AG04449 (cell line): ENCODE measurements at regions not wholly inside any gene's neighbourhood (a gene's known extent, or its start where the extent isn't known, plus 50 kb on each side); places are given as distances from the start of the nearest gene placed in this dataset.

Experiments used
- CTCF ChIA-PET: fragments of 350-600 bp; formaldehyde crosslinking; extraction: SDS; loops from one replicate; lab custom pipeline; 2021; ENCODE audit warnings: antibody characterized with exemption; lab: Yijun Ruan, JAX
- POLR2A ChIA-PET: fragments of 400-600, 350-600 bp; formaldehyde crosslinking; extraction: SDS; loops from one replicate; lab custom pipeline; 2020; ENCODE audit warnings: antibody characterized with exemption, inconsistent platforms; lab: Yijun Ruan, JAX
- DNase-seq: peaks from one replicate; pipeline ENCODE4 v3.0.0-alpha.2; 2010; ENCODE audit warnings: low read depth, low spot score
- H3K4me3 ChIP-seq: 2 replicates; pipeline ENCODE4 v1.5.1; 2011; ENCODE audit warnings: low read depth, mild to moderate bottlenecking, control low read depth, low read length
- TF ChIP-seq, protein P1 (sequence below): IDR thresholded peaks from one replicate; pipeline ENCODE4 v1.5.1; 2011; ENCODE audit warnings: mild to moderate bottlenecking, moderate library complexity, low read length, control low read depth, inconsistent platforms; ENCODE audit not compliant: insufficient read depth; ENCODE audit errors: missing control alignments

- ChIA-PET CTCF (interaction anchor here (5.6 kb wide), 1 partner anchor 118 kb away, joined by 25 read pairs; no protein-coding TSS in a partner anchor), POLR2A (no interaction called here)
- DNase-seq: no peak
- H3K4me3 ChIP-seq: no peak overlapping the region
- TF ChIP-seq, protein P1, sequence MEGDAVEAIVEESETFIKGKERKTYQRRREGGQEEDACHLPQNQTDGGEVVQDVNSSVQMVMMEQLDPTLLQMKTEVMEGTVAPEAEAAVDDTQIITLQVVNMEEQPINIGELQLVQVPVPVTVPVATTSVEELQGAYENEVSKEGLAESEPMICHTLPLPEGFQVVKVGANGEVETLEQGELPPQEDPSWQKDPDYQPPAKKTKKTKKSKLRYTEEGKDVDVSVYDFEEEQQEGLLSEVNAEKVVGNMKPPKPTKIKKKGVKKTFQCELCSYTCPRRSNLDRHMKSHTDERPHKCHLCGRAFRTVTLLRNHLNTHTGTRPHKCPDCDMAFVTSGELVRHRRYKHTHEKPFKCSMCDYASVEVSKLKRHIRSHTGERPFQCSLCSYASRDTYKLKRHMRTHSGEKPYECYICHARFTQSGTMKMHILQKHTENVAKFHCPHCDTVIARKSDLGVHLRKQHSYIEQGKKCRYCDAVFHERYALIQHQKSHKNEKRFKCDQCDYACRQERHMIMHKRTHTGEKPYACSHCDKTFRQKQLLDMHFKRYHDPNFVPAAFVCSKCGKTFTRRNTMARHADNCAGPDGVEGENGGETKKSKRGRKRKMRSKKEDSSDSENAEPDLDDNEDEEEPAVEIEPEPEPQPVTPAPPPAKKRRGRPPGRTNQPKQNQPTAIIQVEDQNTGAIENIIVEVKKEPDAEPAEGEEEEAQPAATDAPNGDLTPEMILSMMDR: no peak
Observed at GRCh38 chr10:78165617-78166016, 132.0 kb downstream of the RPS24 start.

DNA sequence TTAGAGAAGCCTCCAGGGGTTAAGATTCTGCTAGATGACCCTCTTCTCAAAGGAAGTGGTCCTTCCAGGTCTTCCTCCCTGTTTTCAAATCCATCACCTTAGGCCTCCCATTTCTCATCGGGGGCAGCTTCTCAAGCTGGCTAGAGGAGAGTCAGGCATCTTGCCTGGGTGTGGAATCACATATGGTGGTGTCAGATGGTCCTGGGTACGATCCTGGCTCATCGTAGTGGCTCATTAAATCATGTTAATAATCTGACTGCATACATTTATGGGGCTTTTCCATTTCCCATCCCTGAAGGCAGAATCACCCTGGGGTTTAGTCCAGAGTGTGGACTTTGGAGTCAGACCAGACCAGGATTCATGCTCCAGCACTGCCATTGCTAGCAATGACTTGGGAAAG, 132.6 kb downstream of the RPS24 start:
- ChIA-PET POLR2A (no interaction called here), CTCF (interaction anchor here (5.6 kb wide), 1 partner anchor 118 kb away, joined by 25 read pairs; no protein-coding TSS in a partner anchor)
- TF ChIP-seq, protein P1: no peak

GRCh38 chr10:78169214-78169613, 135.6 kb downstream of the RPS24 start:
- no peak for DNase-seq
- TF ChIP-seq, protein P1: no peak
- ChIA-PET CTCF (interaction anchor here (5.6 kb wide), 1 partner anchor 121 kb away, joined by 25 read pairs; no protein-coding TSS in a partner anchor), POLR2A (interaction anchor here (0.6 kb wide), 1 partner anchor 479 kb away, joined by 3 read pairs; no protein-coding TSS in a partner anchor)
- no peak overlapping the region for H3K4me3 ChIP-seq

More for the DNA sequence above, 132.6 kb downstream of the RPS24 start:
- no peak for DNase-seq
- H3K4me3 ChIP-seq: no peak overlapping the region

DNA sequence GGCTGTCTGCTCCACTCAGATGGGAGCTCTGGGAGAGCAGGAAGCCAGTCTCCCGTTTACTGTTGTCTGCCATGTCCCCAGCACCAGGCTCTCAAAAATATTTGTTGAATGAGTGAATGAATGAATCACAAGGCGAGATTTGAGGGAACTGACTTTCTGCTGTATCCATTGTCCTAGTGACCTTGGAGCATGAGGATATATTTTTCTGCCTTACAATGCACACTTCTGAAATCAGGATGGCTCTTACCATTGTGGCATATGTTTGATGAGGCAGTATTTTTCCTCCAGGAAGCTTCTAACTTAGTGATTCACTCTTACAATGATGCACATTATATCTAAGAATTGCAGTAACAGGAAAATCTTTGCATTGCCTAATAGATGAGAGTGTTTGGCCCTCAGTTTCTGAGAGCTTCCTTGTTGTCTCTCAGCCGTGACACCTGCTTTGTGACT, 136.4 kb downstream of the RPS24 start:
- ChIA-PET CTCF (interaction anchor here (1.4 to 5.6 kb wide), 2 partner anchors 122 to 134 kb away, joined by 3 to 25 read pairs; no protein-coding TSS in a partner anchor), POLR2A (interaction anchor here (0.6 kb wide), 1 partner anchor 478 kb away, joined by 3 read pairs; no protein-coding TSS in a partner anchor)
- TF ChIP-seq, protein P1: no peak
- DNase-seq: no peak
- no peak overlapping the region for H3K4me3 ChIP-seq

- TF ChIP-seq, protein P1: no peak
- CTCF ChIA-PET: interaction anchor here (1.9 kb wide), 1 partner anchor 124 kb away, joined by 6 read pairs; no protein-coding TSS in a partner anchor
- POLR2A ChIA-PET: no interaction called here
- no peak overlapping the region for H3K4me3 ChIP-seq
- DNase-seq: no peak
Observed at GRCh38 chr10:78171633-78172400, 138.2 kb downstream of the RPS24 start.
